CD4-positive, alpha-beta T cell treated with Interleukin-6 at 100 ng/mL for 8 hours (primary cell): ENCODE measurements at regions not wholly inside any gene's neighbourhood (a gene's known extent, or its start where the extent isn't known, plus 50 kb on each side); places are given as distances from the start of the nearest gene placed in this dataset.
A peak's percentile ranks its signal among the peaks of the same experiment; 100 is the strongest.

Experiments used
- DNase-seq: peaks from one replicate; pipeline ENCODE4 v3.0.0-alpha.2; 2020; ENCODE audit warnings: mixed read lengths, low spot score

DNA sequence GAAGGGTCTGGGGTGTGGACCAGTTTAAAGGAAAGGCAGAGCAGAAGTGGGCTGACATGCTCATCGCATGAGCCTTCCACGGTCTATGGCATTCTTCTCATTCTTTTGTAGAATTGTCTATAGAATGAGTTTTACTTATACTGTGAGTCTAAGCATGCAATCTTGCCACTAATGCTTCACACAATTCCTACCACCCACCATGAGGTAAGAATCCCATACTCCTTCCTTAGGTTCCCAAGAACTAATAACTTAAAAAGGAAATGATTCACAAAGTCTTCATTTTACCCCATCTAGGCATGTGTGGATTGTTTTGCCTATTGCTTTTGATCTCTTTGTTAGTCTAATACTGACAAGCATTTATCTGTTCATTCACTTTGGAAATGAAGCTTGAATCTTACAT is 195.2 kb downstream of the LY86 start:
- no peak for DNase-seq

DNA sequence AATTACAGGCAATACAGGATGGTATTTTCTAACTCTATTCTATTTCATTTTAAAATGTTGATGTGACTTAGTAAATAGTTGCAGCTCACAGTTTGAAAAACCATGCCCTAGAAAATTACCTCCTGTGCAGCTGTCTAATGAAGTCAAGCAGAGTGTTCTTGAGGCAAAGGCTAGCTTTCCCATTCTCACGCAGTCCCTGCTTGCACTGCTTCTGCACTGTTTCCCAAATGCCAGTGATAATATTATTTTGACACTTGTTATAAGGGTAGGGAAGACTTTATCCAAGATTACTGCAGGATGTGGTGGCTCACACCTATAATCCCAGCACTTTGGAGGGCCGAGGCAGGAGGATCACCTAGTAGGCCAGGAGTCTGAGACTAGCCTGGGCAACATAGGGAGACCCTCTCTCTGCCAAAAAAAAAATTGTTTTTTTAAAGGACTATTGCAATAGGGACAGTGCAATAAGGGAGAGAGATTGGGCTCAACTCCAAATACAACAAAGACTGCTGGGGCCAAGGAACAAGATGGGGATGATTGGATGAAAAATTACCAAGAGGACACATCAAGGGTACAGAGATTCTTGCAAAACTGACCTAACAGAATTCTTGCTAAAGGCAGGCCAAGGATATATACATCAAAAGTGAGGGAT is 196.1 kb downstream of the LY86 start:
- DNase-seq = no peak

DNA sequence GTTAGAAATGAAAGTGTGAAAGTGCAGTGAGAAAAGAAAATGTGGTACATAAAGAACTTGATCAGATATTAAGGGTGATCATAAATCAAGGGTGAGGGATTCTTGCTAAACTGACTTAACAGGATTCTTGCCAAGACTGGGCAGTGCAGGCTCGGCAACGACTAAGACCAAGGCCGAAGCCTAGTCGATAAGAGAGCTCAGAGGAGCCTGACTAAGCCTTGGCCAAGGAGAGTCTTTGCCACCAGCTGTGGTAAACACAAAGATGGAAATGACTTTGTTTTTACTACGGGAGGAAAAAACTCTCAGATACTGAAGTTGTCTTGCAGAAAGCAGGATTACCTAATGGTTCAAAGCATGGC is 196.6 kb downstream of the LY86 start:
- no peak for DNase-seq

DNA sequence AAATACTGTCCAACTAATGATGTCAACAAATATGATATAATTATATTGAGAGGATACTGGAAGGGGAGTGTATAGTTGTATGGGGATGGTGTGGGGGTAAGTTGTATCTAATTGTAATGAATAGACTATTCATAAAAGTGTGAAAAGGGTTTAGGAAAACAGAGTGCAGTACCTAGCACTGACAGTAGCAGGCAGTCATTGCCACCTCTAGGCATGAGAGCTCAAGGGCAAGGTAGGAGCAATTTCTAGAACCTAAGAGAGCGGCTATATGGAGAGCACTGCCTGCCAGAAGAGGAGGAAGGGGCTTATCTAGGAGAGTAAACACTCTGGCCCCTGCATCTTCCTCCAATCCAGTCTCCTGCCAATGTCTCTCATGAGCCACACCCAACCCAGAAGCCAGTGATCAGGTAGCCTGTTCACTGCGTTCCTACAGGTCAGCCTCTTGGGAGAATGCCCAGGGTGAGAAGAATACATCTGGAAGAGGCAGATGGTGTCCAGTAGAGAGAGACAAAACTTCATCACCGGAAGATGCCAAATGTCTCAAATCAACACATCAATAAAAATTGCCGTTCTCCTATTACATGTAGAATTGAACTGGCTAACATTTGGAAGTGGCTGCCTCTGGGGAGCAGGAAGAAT is 200.0 kb downstream of the LY86 start:
- DNase-seq = no peak

DNA sequence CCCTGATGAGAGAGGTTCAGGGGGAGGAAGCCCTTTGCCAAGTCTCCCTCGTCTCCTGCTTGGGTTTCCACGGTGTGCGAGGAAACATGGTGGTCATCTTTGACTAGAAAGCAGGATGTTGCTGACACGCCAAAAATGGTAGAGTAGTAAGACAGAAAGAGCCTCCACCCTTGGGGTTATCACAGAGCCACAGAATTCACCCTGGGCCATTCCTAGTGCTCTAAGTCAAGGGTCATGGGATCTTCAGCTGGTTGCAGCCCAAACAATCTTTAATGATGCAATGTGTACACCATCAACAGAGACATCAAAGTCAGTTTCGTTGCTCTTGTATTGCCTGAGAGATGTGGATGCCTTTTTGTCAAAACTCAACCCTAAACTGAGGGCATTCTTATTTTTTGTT is 201.9 kb downstream of the LY86 start:
- DNase-seq = no peak

DNA sequence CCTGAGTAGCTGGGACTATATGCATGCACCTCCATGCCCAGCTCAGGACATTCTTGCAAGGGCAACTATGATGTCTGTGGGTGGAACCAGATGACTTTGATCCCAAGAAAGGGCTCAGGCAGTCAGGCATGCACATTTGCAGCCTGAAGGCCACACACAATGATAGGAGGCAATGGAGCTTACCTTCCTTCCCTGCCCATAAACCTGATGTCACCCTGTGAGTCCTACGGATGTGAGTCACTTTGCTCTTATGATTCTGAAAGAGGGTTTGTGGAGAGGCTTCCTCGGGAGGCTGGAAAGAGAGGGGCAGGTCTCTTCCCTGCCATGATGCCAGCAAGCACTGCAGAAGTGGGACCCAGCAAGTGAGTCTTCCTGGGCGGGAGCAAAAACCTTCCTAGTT is 202.4 kb downstream of the LY86 start:
- no peak for DNase-seq

DNA sequence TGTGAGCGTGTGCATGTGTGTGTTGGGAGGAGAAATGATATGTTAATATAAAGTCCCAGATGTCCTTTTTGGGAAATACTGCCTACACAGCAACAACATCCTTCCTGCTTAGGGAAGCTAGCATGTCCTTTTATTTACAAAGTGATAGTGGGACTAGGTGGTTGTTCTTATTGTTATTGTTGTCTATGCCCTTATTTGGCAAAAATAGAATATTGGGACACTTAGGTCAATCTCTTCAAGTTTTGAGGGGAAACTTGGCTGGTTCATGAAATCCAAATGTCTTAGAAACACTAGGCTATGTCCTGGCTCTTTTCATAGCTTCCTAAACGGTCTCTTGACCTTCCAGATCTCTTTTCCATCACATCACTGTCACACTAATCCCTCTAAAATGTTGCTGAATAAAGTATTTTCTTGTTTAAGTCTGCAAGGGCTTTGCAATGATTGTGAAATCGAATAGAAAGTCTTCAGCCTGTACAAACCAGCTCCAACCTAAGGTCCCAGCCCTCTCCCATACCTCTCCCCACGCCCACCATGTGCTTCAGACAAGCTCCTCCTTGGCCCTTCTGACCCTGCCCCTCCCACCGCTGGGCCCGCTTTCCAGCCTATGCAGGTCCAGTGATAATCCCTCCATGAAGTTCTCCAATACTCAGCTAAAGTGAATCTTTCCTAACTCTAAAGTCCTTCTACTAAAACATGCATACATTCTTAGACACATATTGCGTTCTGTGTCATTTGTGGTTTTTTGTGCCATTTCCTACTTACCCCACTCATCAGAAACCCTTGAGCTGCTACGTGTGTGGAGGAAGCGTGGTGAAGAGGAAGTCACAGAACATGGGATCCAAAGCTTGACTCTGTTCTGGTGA is 205.1 kb downstream of the LY86 start:
- DNase-seq = no peak

DNA sequence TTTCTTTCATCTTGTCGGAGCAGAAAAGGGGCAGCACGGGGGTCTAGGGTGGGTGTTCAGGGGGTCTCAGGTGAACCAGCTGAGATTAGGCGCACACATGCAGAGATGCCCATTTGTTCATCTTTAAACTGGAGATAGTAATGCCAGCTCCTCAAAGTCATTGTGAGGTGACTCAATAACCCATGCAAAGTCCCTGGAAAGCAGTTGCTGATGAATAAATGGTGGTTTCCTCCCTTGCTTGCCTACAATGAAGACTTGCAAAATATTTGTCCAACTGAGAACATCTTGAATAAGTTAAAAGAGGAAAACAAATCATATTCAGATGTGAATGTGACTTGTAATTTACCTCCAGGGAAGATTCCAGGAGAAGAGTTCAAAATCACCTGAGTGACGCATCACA is 206.9 kb downstream of the LY86 start:
- DNase-seq = no peak

DNA sequence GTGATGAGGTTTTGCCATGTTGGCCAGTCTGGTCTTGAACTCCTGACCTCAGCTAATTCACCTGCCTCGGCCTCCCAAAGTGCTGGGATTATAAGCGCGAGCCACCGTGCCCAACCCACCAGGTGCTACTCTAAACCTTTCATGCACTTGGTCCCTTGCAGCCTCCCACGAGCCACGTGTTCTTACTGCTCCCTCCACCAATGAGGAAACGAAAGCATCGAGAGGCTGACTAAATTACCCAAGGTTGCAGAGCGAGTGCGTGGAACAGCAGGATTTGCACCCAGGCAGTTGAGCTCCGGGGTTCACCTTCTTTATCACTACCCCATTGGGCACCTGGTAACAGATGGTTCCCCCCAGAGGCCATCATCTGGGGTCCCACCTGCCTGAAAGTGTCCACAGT is 208.3 kb downstream of the LY86 start:
- no peak for DNase-seq

DNA sequence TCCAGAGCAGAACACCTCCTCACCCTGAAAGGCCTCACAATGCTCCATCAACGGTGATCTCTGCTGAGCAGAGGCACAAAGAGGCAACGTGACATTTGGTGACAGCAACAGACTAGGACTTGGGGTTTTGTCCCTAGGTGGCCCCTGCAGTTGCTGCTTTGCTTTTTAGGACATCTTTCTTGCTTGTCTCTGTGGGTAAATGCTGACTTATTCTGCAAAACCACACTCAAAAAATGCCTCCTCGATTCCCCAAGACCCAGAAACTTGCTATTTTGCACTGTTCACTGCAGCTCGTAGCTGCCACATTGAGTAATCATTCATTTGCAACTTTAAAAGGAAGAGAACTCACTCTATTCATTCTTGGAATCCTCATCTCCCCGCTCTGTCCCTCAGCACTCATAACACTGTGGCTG is 209.9 kb downstream of the LY86 start:
- DNase-seq = no peak

DNA sequence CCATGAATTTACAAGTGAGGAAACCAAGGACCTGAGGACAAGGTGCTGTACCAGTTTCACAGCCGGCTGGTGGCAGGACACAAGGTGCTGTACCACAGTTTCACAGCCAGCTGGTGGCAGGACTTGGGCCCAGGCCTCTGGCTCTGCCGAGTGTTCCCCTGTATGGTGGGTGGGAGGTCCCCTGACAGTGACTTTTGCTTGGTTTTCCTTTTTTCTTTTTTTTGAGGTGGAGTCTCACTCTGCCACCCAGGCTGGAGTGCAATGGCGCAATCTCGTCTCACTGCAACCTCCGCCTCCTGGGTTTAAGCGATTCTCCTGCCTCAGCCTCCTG is 212.4 kb downstream of the LY86 start:
- DNase-seq = no peak

DNA sequence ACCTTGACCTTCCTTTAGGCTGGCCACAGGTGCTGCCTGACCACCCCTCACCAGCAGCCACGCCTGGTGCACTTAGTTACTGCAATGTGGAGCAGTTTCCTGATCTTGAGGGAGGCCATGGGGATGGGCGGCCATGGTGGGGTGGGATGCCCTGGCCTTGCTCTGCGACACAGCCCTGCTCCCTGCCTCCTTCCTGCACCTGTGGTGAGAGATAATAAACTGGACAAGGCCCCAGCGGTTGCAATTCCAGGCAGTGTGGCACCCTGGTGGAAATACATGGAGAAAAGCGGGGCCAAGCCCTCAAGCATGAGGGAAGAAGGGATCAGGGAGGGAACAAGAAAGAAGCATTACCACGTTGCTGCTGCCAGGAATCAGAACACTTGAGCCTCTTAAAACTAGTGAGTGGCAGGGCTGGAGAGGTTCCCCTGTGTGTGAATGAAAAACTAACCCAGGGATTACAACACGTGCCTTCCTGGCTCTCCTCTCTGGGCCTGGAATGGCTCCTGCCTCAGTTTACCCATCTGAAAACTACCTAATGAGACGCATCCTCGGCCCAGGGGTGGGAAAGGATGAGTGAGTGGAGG is 213.2 kb downstream of the LY86 start:
- no peak for DNase-seq

DNA sequence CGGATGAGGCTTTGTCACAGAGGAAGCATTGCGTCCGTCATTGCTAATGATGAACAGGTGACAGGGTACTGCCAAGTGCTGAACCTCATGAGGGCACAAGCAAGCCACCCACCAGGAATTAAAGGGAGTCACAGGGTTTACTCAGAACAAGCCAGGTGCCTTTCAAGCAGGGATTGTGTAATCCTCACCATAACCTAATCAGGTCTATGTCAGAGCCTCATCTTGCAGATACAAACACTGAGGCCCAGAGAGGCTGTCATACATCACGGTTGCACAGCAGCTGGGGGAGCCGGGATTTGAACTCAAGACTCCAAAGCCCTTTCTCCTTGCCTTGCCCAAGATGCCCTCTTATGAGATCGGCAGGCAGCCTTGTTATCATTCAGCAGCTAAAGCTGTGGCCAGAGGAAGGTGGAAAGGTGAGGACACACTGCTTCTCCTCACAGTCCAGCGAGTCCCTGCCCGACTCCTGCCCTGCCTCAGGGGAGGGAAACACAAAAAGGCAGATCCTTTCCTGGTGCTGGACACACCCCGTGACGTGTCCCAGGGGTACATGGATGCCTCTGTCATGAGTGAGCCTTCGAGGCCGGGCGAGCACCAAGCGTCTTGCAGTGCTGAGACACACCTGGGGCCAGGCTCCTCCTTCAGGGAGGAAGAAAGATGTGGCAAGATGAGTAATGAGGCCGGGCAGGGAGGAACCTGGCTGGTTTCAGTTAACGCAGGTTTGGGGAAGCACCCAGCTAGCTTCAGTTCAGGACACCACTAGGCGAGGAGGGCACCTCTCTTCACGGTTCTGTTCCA is 214.9 kb downstream of the LY86 start:
- DNase-seq = no peak

DNA sequence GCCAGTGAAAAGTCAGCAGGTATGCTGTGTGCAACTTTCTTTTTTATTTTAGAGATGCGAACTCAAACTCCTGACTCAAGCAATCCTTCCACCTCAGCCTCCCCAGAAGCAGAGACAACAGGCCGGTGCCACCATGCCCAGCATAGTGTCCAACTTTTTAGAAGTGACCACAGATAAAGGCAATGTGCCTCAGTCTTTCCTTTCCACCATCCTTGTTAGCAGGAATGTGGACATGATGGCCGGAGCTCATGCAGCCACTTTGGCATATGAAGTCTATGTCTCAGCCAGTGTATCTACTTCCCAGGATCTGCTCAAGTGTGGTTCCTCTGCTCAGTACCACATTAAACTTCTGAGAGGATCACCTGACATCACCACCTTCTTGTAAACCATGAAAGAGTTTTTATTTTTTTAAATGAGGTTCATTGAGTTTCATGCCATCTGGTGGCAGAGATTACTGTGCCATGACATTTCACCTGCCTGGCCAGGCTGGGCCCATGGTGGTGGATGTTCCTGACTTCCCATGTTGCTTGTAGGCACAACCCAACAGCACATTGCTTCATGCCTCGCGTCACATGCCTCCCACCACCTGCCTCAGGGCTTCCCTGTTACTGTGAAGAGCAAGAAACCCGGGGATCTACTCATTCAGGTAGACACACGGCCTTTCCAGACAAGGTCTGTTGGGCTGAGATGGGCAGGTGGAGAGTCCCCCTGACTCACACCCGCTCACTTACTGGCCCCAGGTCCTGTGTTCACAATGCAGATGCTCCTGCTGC is 216.5 kb downstream of the LY86 start:
- no peak for DNase-seq

DNA sequence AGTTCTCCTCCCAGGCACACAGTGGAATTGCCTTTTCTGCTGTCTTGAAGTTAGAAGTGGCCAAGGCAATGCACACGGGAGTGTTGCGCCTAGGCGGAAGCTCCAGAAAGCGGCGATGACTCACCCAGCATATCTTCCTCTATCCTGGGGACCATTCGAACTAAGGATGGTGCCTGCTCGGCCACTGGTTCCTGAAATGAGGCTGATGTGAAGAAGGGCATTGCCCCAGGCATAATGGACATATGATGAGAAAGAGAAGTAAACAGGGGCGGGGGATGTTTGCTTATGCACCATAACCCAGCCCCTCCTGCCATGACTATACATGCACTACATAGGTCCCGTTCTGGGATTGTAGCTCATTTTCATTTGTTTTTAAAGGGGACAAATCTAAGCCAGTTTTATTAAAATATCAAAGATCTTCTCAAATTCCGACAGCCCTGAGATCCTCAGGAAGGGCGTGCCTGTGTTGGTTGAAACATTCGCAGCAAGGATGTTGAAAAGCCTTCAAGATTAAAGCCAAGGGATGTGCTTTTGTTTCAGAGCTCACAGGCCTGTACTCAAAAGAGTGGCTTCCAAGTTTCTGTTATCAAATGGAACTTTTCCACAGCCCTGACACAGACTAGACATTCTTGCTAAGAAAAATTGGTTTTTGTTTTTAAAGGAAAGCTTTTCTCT is 218.5 kb downstream of the LY86 start:
- no peak for DNase-seq

DNA sequence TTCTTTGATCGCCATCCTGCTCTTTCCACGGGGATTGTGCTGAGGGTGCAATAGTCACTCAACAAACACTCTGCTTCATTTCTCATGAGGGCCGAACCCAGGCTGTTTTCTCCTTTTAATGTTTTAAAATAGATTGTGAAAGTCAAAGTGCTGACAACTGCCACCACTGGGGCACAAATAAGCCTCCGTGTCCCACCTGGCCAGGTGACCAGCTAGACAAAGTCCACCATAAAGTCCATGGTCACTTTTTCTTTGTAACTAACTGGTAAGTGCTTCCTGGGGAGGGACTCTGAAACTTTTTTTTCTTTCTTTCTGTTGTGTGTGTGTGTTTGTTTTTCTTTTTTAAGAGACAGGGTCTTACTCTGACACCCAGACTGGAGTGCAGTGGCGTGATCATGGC is 219.8 kb downstream of the LY86 start:
- DNase-seq = no peak

DNA sequence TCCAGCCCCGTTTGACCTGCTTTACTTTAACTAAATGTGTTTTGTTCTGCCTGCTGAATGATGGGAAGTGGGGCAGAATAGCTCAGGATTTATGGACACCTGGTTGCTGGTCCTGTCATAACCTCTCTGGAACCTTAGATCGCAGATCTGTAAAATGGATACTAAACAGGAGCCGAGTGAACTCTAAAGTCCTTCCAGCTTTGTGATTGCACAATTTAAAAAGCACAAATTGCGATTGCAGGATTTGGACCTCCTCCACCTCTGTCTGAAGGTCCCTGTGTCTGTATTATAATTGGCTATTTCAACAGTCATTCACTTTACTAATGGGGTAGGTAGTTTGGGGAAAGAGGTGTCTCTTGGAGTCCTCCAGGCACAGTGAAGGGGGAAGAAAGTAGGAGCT is 220.4 kb downstream of the LY86 start:
- no peak for DNase-seq

DNA sequence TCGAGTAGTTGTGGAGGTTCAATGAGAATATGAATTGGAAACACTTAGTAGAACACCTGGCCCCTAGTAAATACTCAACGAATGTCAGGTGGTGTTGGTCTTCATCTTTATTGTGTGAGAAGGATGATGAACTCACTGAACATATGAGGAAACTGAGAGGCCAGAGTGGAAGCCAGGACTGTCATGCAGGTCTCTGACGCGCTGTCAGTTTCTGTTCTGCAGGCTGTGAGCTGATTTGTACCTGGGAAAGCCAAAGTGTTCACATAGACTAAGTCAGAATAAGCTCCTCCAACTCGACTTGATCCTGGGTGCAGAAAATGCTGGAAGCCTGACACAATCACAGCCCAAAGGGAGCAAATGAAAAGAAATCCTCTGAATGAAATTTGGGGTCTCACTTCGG is 222.2 kb downstream of the LY86 start:
- DNase-seq = no peak

DNA sequence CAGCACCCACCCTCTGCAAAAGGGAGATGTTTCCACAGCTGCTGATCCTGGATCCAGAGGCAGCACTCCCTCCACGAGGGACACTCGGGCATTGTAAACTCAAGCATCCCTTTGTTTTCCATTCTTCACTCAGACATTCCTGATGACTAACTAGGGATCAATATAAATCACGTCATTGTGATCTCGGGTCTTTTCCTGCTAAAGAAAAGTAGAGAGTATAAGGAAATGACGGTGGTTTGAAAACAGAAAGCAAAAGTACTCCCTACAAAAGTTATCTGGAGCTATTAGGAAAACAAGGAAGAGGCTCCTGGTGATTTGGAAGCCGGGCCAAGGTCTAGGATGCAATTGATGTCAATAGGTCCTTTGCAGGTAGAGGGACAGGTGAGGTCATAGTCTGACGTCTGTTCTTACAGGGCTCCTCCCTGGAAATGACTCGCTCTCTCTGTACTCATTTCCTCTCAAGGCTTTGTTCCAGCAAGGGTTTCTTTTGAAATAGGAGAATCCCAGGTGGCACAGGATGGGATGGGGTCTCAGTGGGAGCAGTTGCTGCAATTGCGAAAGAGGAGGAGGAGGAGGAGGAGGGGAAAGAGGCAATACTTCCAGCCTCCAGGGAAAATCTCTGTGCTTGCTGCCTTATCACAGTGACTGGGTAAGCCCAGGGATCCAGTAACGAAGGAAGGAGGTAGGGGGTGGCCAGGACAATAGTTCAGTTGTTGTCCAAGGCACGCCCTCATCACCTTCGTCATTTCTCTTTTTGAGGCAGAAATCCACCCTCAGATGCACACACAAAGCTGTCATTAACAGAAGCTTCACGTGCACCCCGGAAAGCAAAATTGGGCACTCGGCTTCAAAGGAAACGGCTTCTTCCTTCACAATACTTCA is 222.8 kb downstream of the LY86 start:
- peak; percentile 39 for DNase-seq

DNA sequence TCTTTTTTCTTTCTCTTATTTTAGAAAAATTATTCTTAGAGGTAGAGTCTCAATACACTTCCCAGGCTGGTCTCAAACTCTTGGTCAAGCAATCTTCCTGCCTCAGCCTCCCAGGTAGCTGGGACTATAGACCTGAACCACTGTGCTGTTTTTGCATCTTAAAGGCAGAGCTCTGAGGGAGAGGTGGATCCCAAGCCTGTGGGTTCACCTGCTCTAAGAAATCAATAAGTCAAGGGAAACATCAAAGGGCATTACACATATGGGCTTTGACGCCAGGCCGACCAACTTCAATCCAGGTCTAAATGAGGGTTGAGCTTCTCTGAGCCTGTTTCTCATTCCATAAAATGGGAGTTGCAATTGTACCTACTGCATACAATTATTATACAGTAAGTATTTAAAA is 223.9 kb downstream of the LY86 start:
- no peak for DNase-seq
